ENCODE measurements at regions not wholly inside any gene's neighbourhood (a gene's known extent, or its start where the extent isn't known, plus 50 kb on each side); places are given as distances from the start of the nearest gene placed in this dataset.

GRCh38 chr4:151459375-151459774 lies 50.4 kb downstream of the FHIP1A start:
- no peak overlapping the region for H3K9ac ChIP-seq (ENCODE audit: control insufficient read depth, insufficient read depth, low read length)
- H2AFZ ChIP-seq (ENCODE audit: control insufficient read depth, low read depth, low read length), result no peak overlapping the region
- no peaks in the 10 kb centered on the region for H3K4me1 ChIP-seq (ENCODE audit: control insufficient read depth, insufficient read depth, low read length)
- FAIRE-seq, result no peak
- in situ Hi-C loops (cut with MboI), result no loop called here
- CTCF ChIA-PET, result no interaction called here
- no peak overlapping the region for H3K4me3 ChIP-seq
- no peaks in the 10 kb centered on the region for H3K79me2 ChIP-seq (ENCODE audit: control insufficient read depth, insufficient read depth, low read length)
- no peak for ATAC-seq
- RAD21 ChIA-PET (ENCODE audit: unreplicated experiment), result no interaction called here
- POLR2A ChIA-PET, result no interaction called here
- TF ChIP-seq GATAD2B (conservative IDR thresholded peaks at IDR 0.05; ENCODE audit: low read depth), result no peak
- no peak for TF ChIP-seq NR2F1 (conservative IDR thresholded peaks at IDR 0.05)
- no peak for TF ChIP-seq CTCF (IDR thresholded peaks at IDR 0.05 in 2 of 3, conservative IDR thresholded peaks at IDR 0.05 in 1 of 3; ENCODE audit: control insufficient read depth in 2 of 3, extremely low read depth in 1 of 3, insufficient read depth in 1 of 3, low read depth in 3 of 3, low read length in 3 of 3)
- TF ChIP-seq RCOR1 (conservative IDR thresholded peaks at IDR 0.05; ENCODE audit: low read depth, low read length), result no peak
- no peak for TF ChIP-seq RUNX3 (IDR thresholded peaks at IDR 0.05; ENCODE audit: low read length)
- TF ChIP-seq NFYB (IDR thresholded peaks at IDR 0.05; ENCODE audit: insufficient read depth, low read depth, low read length), result no peak
- no peak for TF ChIP-seq BRCA1 (IDR thresholded peaks at IDR 0.05; ENCODE audit: low read depth, low read length)
- TF ChIP-seq HDAC2 (IDR thresholded peaks at IDR 0.05), result no peak
- TF ChIP-seq FOXM1 (IDR thresholded peaks at IDR 0.05; ENCODE audit: low read depth, low read length), result no peak
- no peak for TF ChIP-seq TCF12 (IDR thresholded peaks at IDR 0.05; ENCODE audit: low read depth, low read length)
- TF ChIP-seq, protein P1, sequence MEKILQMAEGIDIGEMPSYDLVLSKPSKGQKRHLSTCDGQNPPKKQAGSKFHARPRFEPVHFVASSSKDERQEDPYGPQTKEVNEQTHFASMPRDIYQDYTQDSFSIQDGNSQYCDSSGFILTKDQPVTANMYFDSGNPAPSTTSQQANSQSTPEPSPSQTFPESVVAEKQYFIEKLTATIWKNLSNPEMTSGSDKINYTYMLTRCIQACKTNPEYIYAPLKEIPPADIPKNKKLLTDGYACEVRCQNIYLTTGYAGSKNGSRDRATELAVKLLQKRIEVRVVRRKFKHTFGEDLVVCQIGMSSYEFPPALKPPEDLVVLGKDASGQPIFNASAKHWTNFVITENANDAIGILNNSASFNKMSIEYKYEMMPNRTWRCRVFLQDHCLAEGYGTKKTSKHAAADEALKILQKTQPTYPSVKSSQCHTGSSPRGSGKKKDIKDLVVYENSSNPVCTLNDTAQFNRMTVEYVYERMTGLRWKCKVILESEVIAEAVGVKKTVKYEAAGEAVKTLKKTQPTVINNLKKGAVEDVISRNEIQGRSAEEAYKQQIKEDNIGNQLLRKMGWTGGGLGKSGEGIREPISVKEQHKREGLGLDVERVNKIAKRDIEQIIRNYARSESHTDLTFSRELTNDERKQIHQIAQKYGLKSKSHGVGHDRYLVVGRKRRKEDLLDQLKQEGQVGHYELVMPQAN (conservative IDR thresholded peaks at IDR 0.05), result no peak
- TF ChIP-seq GABPA (IDR thresholded peaks at IDR 0.05; ENCODE audit: low read depth), result no peak
- TF ChIP-seq CHD1 (IDR thresholded peaks at IDR 0.05; ENCODE audit: low read depth, low read length), result no peak
- TF ChIP-seq, protein P2, sequence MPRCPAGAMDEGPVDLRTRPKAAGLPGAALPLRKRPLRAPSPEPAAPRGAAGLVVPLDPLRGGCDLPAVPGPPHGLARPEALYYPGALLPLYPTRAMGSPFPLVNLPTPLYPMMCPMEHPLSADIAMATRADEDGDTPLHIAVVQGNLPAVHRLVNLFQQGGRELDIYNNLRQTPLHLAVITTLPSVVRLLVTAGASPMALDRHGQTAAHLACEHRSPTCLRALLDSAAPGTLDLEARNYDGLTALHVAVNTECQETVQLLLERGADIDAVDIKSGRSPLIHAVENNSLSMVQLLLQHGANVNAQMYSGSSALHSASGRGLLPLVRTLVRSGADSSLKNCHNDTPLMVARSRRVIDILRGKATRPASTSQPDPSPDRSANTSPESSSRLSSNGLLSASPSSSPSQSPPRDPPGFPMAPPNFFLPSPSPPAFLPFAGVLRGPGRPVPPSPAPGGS (IDR thresholded peaks at IDR 0.05; ENCODE audit: borderline replicate concordance, insufficient read depth, low read depth, low read length, poor library complexity, severe bottlenecking), result no peak
- TF ChIP-seq ATF7 (IDR thresholded peaks at IDR 0.05; ENCODE audit: low read depth), result no peak
- no peak for TF ChIP-seq STAT3 (IDR thresholded peaks at IDR 0.05; ENCODE audit: low read depth, low read length)
- TF ChIP-seq IKZF2 (IDR thresholded peaks at IDR 0.05), result no peak
- no peak for TF ChIP-seq ZBED1 (IDR thresholded peaks at IDR 0.05; ENCODE audit: borderline replicate concordance)
- intact Hi-C loops (cut with micrococcal nuclease; ENCODE audit: unreplicated experiment), result no loop called here
- no TSS peak for BruUV-seq (replicated peaks)
- H3K4me2 ChIP-seq (ENCODE audit: control insufficient read depth, insufficient read depth), result no peak overlapping the region
- no peaks in the 10 kb centered on the region for H4K20me1 ChIP-seq (ENCODE audit: control insufficient read depth, insufficient read depth)
- H3K27me3 ChIP-seq (replicated peaks in 1 of 2; ENCODE audit: control insufficient read depth in 2 of 2, insufficient read depth in 2 of 2, low read length in 1 of 2), result no peaks in the 10 kb centered on the region; a peak in 1 of 4 replicates
- no peaks in the 10 kb centered on the region for H3K9me3 ChIP-seq (replicated peaks; ENCODE audit: control insufficient read depth, insufficient read depth, low read length)
- DNase-seq (ENCODE audit: low read depth, low spot score), result no peak
- no peak overlapping the region for H3K27ac ChIP-seq (ENCODE audit: control insufficient read depth, insufficient read depth)
- SMC1A ChIA-PET (ENCODE audit: uncharacterized antibody, unreplicated experiment), result interaction anchor here (1.3 to 1.8 kb wide), 2 partner anchors 11 to 80 kb away, joined by 3 to 4 read pairs; no protein-coding TSS in a partner anchor
- no peaks in the 10 kb centered on the region for H3K36me3 ChIP-seq (ENCODE audit: control insufficient read depth in 2 of 2, insufficient read depth in 2 of 2, low read length in 1 of 2)
- WGBS (ENCODE audit: insufficient coverage, insufficient replicate concordance, low lambda C conversion rate, missing lambda C conversion rate), result 44% methylated on average over 5 of the region's 5 CpGs
